ENCODE measurements at regions not wholly inside any gene's neighbourhood (a gene's known extent, or its start where the extent isn't known, plus 50 kb on each side); places are given as distances from the start of the nearest gene placed in this dataset.

DNA sequence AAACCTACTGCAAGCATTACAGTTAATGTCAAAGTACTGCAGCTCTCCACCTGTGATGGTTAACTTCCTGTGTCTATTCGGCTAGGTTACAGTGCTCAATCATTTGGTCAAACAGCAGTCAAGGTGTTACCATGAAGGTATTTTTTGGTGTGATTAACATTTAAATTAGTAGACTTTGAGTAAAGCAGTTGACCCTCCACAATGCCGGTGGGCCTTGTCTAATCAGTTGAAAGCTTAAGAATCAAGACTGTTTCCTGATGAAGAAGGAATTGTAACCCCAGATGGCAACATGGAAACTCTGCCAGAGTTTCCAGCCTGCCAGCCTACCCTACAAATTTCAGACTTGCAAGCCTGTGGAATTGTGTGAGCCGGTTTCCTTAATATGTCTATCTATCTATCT lies 683.9 kb downstream of the BRD1 start:
- no peak overlapping the region for H3K4me3 ChIP-seq (ENCODE audit: low read depth, low read length)

DNA sequence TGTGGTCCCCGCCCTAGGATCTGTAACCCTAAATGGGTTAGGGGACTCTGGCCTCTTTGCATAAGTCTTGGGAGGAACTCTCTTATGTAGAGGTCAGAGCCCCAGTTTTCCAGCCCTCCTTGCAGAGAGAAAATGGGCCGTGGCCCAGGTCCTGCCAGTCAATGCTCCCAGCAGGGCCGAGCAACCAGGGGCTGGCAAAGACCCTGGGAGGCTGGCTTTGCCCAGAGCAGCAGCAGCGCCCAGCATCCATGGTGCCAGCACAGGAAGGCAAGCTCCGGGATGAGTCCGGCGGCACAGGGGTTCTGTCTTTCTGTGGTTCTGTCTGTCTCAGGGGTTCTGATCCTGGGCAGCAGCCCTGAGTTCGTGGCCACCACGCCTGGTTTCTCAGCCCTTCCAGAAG lies 684.8 kb downstream of the BRD1 start:
- no peak overlapping the region for H3K4me3 ChIP-seq (ENCODE audit: low read depth, low read length)

DNA sequence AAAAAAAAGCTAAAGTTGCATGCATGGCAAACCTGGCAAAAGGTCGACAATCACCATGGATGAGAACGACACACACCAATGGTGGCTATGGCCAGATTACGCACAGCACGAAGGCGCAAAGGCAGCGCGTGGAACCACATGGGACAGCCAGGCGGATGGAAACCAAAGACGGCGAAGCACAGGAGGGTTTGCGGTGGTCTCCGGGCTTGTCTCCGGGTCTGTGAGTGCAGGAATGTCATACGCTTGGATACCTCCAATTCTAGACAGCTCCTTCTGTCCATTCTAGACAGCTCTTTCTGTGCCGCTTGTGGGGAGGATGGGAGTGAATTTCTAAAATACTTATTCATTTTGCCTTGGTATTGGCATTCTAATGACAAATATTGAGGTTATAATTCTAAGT lies 685.4 kb downstream of the BRD1 start:
- no peak overlapping the region for H3K4me3 ChIP-seq (ENCODE audit: low read depth, low read length)

DNA sequence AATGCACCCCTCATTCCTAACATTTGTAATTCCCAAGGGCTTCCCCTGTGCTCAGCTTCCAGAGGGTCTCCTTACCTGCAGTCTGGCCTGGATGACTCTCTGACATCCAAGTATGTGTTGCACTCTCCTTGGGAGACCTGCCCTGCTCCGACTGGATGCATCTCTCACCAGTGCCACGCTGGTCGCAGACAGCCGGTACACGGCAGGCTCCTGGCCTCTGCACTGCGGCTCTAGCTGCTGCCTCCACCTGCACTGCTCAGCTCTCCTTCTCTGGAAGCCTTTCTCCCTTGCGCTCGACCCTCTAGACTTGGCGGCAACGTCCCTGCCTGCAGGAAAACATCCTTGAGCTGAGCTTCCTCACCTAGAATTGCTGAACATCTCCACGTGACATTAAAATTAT lies 685.9 kb downstream of the BRD1 start:
- H3K4me3 ChIP-seq (ENCODE audit: low read depth, low read length) = no peak overlapping the region

DNA sequence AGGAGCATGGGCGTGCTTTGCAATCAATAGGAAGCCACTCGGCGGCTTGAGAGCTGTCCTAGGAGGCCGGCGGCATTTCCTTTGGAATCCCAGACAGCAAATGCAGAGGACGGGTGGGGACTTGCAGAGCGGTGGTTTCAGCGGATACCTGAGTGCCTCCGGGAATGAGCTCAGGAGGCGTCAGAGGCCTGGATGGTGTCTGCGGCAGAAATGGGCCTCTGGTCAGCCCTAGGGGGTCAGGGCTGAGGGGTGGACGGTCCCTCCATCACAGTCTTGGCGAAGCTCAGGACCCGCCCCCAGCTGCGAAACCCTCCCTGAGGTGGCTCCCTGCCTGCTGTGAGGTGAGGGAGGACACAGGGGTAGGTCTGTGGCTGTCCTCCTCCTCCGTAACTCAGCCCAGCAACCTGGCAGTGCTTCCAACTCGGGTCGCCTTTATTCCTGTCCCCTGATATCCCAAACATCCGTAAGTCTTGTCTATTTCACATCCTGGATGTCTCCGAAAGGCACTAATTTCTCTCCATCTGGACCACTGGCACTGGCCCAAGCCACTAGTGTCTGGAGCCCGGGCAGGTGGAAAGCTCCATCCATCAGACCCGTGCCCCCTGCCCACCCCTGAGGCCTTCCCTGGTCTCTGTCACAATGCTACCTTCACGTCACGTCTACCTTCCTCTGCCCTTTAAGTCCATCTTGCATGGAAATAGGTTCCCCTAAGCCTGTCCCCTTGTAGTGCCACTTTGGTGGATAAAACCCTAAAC lies 686.6 kb downstream of the BRD1 start:
- no peak overlapping the region for H3K4me3 ChIP-seq (ENCODE audit: low read depth, low read length)

DNA sequence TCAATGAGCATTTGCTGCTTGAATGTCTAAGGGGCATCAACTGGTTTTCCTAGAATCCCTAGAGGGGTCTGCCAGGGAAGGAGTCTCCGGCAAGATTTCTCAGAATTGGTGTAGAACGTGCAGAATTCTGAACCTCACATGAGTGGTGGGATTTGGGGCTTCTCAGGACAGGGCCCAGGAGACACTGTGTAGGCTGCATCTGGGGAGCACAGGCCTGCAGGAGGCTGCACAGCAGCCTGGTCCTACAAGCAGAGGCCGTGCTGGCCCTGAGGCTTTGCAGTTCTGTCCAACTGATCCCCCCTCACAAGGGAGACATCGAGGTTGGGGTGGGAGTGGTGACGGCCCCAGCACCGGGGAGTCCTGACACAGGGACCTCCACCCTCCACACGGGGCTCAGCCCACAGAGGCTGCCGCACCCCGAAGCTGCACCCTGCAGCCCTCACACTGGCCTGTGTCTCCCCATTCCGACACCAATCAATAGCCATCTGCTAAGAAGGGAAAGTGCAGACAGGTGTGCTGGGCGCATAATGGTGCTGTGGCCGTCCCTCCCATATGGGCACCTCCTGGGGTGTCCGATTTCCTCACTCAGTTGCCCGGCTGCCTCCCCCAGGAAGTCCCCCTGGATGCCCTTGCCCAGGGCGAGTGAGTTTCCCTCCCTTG lies 688.1 kb downstream of the BRD1 start:
- no peak overlapping the region for H3K4me3 ChIP-seq (ENCODE audit: low read depth, low read length)

DNA sequence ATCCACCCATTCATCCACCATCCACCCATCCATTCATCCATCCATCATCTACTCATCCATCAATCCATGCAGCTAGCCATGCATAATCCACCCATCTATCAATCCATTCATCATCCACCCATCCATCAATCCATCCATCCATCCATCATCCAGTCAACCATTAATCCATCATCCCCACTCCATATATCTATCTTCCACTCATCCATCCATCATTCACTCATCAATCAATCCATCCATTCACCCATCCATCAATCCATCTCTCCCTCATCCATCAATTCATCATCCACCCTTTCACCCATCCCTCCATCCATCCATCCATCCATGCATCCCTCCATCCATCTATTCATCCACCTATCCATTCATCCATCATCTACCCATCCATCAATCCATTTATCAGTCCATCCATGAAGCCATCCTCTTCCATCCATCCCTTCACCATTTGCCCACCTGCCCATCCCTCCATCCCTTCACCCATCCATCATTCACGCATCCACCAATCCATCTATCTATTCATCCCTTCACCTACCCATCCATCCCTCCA lies 689.4 kb downstream of the BRD1 start:
- H3K4me3 ChIP-seq (ENCODE audit: low read depth, low read length) = no peak overlapping the region

DNA sequence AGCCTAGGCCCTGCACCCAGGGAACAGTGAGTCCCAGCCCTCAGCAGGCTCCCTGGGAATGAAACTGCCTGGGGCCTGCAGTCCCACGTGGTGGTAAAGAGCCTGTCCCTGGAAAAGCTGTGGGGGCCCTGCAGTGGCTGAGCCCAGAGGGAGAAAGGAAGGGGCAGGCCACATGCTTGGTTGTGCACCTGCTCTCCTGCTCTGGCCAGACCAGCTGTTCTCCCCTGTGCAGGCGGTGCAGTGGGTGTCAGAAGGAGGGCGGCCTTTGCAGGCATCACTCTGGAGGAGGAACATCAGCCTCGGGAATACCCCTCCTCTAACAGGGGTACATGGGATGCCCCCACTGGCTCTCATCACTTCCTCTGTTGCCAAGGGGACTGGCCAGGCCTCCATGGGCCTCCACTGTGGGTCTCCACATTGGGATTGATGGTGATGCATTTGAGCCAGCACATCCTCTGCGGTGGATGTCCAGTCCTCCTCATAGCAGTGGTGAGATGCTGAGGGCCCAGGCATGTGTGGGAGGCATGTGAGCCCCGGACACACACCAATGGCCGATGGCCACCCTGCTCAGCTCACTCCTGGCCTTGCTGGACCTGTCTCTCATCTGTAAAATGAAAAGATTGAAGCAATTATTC lies 690.4 kb downstream of the BRD1 start:
- no peak overlapping the region for H3K4me3 ChIP-seq (ENCODE audit: low read depth, low read length)

DNA sequence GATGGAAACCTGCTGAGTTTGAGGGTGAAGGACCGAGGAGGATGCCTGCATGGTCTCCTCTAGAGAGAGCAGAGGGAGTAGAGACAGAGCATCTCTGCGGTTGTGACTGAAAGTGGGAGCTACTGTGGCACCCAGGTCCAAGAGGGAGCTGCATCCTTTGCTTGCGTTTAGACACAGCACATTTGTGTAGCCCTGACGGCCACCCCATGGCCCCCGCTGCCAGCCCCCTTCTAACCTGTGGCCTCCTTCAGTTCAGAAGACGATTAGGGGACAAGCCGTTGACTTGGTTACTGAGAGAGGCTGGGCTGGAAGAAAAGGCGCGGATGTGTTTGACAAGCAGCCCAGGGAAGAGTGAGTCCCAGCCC lies 690.9 kb downstream of the BRD1 start:
- no peak overlapping the region for H3K4me3 ChIP-seq (ENCODE audit: low read depth, low read length)

DNA sequence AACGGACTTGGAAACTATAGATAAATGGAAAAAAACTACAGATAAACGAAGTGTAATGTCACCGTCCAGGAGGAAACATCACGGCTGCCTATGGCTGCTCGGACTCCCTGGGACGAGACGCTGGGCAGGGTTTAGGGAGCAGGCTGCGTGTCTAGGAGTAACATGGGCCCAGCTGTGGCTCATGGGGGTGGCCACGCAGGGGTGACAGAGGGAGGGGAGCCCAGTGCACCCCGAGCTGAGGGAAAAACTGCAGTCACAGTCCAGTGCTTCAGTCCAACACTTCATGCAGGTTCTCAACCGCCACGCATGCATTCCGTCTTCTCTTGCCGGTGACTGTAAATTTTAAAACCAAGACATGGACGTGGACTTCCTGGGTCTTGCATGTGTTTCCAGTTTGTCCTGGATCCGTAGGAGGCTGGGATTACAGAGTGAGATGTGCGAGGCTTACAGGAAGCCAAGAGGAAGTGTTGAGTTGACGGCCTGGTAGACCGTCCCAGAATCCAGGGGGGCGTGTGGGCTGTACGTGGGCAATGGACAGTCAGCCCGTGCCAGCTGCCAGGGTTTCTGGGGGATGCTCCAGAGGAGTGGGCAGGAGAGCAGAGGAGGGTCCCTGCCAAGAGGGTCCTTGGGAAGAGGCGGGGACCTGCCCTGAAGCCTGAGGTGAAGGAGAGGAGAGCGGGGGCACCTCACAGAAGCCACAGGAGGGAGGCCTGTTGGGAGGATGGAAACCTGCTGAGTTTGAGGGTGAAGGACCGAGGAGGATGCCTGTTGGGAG lies 691.4 kb downstream of the BRD1 start:
- no peak overlapping the region for H3K4me3 ChIP-seq (ENCODE audit: low read depth, low read length)

DNA sequence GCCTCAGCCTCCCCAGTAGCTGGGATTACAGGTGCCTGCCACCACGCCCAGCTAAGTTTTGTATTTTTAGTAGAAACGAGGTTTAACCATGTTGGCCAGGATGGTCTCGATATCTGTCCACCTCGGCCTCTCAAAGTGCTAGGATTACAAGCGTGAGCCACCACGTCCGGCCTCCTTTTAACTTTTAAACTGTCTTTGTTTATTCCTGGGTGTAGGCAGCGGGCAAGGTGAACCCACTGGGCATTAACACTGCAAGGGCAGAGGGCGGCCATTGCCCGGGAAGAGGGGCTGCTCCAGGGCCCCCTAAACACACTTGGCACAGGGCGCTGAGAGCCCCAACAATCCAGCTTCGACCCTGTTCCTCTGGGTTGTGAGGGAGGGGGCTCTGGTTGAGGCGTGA lies 693.6 kb downstream of the BRD1 start:
- no peak overlapping the region for H3K4me3 ChIP-seq (ENCODE audit: low read depth, low read length)

DNA sequence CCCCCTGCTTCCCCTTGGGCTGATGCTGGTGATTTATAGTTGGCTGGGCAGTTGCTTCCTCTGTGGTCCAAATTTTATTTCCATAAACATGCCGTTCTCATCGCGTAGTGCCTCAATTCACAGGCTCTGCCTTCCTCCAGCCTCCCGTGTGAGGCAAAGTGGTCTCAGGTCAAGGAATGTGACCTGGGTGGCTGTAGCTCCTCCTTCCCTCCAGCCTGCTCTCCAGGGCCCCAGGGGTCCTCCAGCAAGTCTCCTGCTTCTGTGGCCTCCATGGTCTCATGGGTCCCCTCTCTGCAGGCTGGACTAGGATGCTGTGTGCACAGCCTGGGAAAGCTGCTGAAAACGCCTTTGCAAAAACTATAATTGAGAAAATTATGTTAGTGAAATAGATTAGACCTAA lies 694.1 kb downstream of the BRD1 start:
- no peak overlapping the region for H3K4me3 ChIP-seq (ENCODE audit: low read depth, low read length)

DNA sequence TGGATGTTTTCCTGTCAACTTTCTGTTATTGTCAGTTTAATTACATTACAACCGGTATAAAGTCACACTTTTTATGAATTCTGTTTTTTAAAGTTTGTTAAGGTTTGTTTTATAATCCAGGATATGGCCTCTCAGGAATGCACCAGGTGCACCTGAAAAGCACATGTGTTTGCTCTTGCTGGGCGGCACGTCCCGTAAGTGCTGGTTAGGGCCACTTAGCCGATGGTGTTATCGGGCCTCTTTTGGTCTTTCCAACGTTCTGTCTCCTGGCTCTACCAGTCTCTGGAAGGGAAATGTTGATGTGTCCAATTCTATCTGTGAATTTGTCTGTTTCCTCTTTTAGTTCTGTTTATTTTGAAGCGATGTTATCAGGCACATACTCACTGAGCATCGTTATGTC lies 695.7 kb downstream of the BRD1 start:
- H3K4me3 ChIP-seq (ENCODE audit: low read depth, low read length) = no peak overlapping the region

DNA sequence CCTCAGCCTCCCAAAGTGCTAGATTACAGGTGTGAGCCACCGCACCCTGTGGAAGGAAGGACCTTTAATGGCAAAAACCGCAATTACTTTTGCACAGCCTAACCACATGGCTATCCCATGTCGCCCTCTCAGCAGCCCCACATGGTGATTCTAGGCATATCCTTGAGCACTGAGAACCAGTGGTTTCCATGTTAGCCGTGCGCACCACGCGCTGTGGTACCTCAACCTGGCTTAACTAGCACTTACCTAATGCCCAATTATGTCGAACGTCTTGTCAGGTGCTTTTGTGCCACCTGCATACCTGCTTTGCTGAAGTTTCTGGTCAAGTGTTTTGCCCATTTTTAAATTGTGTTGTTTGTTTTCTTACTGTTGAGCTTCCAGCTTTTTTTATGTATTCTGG lies 697.9 kb downstream of the BRD1 start:
- no peak overlapping the region for H3K4me3 ChIP-seq (ENCODE audit: low read depth, low read length)

DNA sequence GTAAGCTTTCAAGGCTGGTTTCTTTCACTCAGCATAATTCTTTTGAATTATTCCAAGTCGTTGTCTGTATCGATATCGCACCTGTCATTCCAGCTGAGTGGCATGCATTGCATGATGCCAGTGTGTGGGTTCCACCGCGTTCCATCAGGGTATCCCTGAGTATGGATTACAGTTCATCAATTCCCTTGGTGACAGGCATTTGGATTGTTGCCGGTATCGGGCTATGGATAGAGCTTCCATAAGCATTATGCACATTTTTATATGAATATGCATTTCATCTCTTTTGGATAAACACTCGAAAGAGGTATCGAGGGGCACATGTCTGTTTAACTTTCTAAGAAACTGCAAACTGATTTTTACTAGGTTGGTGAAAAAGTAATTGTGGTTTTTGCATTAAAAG lies 698.8 kb downstream of the BRD1 start:
- H3K4me3 ChIP-seq (ENCODE audit: low read depth, low read length) = no peak overlapping the region

DNA sequence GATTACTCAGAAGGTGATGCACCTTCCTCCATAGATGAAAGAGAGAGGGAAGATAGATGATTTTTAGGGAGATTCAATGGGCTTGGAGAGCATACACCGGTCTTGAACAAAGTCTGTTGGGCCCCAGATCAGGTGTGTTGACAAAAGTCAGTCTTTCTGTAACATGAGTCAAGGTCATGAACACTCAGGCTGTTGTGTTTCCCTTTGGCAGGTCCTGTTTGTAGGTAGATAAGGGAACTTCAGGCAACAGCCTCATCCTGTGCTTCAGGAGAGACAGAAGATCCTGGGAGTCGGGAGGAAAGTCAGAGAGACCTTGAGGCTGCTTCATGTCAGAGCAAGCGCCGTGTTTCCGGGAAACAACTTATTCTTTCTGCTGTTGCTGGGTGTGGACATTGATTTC lies 703.1 kb downstream of the BRD1 start:
- no peak overlapping the region for H3K4me3 ChIP-seq (ENCODE audit: low read depth, low read length)

DNA sequence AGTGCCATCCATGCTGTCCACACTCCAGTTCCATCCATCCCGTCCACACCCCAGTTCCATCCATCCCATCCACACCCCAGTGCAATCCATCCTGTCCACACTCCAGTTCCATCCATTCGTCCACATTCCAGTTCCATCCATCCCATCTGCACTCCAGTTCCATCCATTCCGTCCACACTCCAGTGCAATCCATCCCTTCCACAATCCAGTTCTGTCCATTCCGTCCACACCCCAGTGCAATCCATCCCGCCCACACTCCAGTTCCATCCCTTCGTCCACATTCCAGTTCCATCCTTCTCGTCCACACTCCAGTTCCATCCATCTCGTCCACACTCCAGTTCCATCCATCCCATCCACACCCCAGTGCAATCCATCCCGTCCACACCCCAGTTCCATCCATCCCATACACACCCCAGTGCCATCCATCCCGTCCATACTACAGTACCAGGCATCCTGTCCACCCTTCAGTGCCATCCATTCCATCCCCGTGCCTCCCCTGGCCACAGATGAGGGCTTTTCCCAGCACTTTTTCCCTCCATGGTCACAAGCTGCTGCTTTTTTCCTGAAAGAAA lies 704.0 kb downstream of the BRD1 start:
- H3K4me3 ChIP-seq (ENCODE audit: low read depth, low read length) = no peak overlapping the region

DNA sequence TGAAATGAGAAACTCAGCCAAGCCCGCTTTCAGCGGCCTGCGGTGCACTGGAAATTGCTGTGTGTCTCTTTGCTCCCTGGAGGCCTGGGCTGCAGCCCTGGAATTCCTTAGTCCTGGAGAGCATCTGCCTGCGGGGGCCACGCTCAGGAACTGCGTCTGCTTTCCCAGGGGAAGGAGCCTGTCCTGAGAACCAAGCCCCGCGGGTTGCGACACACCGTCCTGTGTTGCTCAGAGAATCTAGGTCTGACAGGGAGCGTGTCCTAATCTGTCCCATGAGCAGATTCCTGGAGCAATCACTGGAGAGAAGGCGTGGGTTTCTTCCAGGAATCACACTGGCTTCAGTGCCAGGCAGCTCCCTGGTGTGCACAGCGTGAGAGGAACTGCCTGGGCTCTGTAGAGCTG lies 708.1 kb downstream of the BRD1 start:
- H3K4me3 ChIP-seq (ENCODE audit: low read depth, low read length) = no peak overlapping the region

DNA sequence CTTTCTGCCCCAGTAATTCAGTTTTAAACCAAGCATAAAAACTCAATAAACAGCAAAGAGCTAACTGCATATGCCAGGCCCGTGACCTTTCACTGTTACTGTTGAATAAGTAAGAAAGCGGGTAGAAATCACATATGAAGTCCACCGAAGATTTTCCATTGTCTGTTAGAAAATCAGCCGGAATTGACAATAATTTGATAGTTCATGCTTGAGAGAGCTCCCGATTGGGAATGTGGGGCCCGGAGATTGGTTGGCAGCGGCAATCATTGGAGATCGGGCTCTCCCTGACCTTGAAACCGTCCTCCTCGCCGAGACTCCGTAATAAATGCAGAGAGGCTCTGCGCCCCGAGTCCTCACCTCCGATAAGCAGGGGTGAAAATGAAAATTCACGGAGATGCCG lies 709.6 kb downstream of the BRD1 start:
- H3K4me3 ChIP-seq (ENCODE audit: low read depth, low read length) = no peak overlapping the region

DNA sequence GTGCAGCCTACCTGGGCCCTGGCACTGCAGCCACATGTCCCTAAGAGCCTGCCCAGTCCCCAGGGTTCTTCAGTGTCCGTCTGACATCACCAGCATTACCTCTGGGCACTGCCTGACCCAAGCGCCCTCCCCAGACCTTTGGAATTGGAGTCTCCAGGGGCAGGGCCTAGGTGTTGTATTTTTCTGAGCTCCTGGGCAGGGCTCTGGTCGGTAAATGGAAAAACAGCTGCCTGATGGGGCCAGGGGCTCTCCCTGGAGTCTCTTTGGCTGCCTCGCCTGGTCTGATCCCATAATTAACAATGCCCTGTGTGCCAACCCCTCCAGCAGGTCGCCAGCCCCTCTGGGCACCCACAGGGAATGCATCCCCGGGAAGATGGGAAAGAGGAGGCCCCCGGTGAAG lies 710.2 kb downstream of the BRD1 start:
- no peak overlapping the region for H3K4me3 ChIP-seq (ENCODE audit: low read depth, low read length)

DNA sequence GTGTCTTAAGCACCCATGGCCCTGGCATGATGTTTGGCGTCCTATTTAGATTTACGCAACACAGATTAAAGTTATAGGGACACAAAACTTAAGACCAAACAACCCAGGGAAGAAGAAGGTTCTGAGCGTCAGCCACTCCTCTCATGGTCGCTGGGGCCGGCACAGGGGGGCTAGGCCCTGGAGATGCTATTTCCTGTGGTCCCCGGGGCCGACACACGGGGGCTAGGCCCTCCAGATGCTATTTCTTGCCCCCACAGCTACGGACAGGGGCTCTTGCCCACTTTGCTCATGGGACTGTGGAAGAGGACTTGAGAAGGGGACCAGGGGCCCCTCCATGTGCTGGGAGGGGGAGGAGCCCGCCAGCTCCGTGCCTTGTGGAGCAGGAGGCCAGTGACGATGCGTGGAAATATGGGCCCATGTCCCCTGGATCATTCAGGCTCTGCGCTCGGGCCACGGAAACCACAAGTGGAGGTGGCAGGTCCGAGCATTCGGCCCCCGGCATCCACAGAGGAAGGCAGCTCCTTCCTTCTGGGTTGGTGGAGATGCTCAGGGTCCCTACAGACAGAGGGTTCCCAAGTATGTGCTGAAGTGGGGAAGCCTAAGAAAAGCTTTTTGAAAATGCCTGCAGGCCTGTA lies 711.1 kb downstream of the BRD1 start:
- no peak overlapping the region for H3K4me3 ChIP-seq (ENCODE audit: low read depth, low read length)
